ENCODE measurements at regions not wholly inside any gene's neighbourhood (a gene's known extent, or its start where the extent isn't known, plus 50 kb on each side); places are given as distances from the start of the nearest gene placed in this dataset.
"Not testable (repeated sequence)": the region's sequence is repeated elsewhere in the genome, so short reads cannot be mapped to it uniquely, and the experiment has no call there.

DNA sequence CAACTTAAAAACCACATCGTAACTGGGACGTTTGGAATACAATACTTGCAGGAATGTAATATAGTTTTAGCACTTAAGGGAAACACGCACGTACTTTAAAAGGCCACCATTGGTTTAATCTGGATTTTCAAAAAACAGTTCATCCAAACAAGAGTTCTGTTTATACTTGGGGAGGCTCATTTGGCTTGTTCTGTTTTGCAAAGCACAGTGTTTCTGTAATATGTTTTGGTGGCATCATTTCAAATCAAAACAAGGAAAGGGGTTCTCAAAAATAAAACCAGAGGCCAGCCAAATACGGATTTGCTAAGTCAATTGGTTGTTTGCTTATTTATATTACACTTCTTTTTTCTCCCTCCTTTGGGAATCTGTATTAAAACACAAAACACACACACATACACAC, 656.1 kb upstream of the SOX9 start:
- DNase-seq: no peak

DNA sequence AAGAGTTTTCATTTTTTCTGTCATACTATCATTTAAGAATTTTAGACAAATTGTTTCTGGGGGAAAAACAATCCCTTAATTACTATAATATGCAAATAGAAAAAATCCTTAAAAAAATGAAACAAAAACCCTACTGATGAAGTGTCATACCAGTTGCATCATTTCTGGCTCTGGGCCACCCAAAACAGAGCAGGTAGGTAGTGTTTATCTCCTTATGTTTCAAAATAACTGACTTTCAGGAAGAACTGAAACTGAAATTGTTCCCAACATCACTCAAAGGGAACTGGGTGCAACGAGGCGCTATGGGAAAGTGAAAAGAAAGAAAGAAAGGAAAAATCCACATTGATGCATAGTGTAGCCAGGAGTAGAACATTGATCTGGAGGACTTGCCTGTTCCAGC, 653.1 kb upstream of the SOX9 start:
- no peak for DNase-seq

DNA sequence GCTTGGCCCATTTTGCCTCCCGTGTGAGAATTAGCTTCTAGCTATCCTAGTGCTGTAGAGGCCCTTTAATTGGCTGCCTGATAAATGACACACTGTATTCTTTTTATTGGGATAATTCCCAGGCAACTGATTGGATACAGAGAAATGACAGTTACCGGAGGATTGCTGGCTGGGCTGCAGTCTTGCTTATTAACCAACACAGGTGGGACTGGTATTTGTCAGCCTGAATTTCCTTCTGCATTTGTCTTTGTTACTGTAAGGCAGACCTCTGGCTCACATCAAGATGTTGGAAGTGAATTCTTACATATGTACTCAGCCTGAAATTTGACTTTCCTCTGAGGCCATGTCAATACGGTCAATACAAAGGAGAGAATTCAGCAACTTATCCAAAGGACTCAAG, 650.8 kb upstream of the SOX9 start:
- no peak for DNase-seq

DNA sequence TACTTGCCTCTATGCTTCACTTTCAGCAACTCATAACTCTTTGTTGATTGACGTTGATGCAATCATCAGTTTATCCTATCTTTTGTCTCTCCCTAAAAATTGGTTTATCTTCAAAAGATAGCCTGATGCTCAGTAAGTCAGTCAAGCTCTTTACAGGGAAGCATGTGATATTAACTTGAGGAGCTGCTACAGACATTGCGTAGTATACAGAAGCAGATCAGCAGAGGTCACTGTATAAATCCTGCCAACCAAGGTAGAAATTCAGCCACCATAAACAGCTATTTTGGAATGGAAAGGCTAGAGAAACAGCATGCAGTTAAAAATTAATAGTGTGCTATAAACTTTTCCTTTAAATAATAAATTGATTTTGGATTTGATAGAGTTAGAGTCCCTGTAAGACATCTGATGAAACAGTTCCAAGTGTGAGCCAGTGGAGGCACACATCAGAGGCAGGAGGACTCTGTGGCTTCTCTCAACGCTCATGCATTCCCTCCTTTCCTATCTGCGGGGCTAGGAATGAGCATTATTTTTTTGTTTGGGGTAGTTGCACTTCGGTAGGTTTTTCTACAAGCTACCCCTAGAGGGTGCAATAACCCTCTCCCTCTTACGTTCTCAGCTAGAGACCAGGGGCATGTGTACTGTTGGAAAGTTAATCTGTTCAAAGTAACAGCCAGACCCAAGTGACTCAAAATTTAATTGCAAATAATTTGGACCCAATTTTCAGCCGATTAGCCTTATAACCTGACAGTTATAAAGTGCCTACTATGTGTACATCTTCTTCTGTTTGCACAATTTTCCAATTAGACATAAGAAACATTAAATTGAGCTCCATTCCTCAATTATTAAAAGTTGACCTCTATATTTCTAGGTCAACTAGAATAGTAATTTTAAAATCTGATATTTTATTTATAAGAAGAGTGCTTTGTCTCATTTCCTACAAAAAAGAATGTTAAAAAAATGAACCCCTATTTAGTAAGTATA, 647.7 kb upstream of the SOX9 start:
- DNase-seq: no peak

DNA sequence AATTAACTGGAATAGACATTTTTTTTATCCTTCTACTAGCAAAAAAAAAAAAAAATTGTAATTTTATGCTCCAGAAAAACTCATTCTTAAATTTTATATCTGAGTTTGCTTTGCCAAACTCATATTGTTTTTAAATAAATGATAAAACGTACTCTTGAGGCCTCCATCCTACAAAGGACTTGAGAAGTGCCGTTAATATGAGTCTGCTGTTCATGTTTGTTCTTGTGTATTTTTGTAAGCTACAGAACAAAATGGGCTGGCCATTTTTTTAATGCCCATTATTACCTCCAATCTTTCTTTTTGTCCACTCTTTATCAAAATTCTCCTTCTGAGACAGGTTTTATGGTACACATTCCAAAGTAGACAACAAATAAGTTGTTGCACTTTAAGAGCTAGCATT, 643.5 kb upstream of the SOX9 start:
- no peak for DNase-seq

DNA sequence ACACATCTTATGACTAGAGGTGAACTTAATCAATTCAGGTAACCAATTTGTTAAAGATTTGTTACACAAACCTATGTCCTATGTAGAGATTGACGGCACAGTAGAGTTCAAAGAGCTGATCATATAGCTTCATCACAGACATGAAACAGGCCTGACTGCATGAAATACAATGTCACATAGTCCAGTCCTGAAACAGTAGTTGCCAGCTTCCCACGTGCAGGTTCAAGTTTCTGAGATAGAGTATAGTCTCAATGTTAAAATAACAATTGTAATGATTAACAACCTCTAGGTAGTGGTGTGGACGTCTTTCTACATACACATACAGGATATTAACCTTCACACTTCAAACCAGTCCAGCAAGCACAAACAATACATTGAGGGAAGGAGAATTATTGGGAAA, 640.7 kb upstream of the SOX9 start:
- DNase-seq: no peak

DNA sequence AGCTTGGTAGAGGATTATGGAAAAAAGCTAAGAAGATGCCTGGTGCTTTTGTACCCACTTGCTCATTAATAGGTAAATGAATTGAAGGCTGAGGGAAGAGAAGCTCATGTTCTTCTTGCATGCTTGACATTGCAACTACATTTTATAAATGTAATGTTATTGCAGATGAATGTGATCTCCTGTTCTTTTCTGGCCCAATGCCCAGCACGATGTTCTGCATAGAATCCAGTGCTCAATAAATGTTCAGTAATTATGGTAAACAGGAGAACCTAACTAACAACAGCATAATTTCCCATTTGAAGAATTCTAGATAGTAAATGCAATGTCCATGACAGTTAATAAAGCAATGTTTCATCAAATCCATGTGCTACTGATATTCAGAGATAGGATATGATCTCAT, 638.2 kb upstream of the SOX9 start:
- DNase-seq: no peak

DNA sequence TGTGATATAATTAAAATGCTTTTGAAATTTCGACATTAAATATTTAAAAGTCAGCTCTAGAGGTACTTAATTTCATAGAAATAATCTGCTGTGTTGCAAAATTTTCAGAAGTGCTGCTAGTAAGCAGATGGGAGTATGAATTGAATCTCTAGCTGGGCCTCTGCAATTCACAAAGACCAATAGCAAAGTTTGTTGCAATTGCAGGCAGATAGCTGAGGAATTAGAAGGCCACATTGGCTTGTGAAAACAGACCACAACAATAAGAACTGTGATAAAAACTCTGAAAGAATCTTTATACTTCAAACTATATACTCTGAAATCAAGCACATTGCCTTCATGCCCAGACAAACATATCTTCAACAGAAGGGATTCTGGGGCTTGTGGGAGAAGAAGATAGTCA, 636.3 kb upstream of the SOX9 start:
- DNase-seq: no peak

DNA sequence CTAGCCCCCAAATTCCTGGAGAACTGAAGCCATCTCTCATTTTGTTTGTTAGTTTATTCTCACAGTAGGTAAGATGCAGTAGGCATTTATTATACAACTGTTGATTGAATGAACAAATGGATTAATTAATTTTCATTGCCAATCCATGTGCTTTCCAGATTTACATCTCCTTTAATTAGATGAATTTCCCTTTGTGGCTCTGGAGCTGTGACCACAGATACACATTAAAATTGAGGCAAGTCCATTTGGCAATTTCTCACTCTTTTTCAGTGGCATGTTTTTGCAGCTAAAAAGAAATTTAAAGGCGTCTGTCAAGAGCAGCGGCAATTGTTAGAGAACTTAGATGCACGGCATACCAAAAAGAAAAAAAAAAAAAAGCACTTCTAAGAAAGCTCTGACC, 635.4 kb upstream of the SOX9 start:
- no peak for DNase-seq

DNA sequence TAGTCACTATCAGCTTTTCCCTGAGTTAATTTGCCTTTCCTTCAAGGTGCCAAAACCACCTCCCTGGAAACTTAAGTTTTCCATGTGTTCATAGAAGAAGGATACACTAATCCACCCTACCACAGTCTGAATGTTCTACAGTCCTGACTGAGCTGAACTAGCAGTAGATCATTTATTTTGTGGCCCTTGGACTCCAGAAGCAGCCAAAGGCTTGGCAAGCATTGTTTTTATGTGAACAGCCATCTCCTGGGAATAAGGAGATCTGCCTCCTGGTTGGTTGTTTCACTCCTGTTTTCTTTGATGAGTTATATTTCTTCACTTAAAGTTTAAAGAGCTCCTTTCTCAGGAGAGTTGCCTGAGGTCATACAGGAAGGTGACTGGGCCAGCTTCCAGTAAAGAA, 634.6 kb upstream of the SOX9 start:
- no peak for DNase-seq

DNA sequence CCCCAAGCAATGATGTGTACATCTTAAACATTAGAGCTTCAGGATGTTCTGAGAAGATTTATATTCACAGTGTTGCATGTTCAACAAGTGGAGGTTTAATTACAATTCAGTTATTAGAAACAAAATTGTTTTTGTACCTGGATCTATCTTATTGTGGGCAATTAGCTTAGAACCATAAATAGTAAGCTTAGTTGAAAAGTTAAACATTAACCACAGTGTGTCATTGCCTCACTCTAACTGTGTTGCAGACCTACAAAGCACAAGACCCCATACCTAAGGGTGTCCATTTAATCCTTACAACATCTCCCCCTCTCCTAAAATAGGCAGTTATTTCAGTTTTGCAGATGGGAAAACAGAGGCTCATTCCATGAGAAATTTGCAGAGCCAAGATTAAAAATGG, 632.0 kb upstream of the SOX9 start:
- no peak for DNase-seq

DNA sequence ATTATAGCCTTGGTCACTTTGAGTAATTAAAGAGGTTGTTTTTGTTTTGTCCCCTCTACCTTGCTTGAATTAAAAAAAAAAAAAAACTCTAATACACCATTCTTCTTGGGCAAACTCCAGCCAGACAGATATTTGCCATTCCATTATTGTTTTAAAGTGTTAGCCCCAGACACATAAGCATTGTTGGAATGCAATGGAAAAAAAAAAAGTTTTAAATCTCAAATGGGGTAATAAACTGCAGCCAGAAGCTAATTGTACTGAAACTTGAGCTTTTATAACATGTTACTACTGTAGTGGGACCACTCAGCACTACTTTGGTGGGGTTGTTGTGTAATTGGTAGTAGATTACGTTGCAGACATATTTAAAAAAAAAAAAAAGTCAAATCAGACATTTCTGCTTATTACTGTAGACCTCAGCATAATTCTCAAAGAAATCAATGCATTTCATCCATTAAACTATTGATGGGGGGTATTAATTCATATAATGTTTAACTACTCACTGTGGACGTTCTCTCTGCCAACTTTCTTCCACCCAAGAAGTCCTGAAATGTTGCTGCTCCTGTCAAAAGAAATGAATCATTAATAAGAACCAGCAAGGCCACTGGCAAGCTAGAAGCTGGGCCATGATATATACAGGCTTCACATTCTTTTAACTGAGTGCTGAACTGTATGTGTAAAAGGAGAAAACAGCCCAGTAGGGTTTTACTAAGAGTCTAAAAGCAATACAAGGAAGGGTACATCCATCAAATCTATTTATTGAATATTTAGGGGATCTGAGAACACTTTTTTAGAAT, 626.6 kb upstream of the SOX9 start:
- no peak for DNase-seq

DNA sequence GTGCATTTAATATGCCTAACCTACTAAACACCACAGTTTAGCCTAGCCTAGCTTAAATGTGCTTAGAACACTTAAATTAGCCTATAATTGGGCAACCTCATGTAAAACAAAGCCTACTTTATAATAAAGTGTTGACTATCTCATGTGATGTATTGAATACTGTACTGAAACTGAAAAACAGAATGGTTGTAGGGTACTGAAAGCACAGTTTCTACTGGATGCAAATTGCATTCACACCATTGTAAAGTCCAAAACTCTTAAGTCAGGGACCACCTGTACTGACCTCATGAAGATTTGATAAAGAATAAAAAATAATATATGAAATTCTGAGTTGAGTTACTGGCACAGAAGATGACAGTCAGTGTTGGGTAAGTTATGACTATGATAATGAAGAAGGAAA, 625.4 kb upstream of the SOX9 start:
- no peak for DNase-seq

DNA sequence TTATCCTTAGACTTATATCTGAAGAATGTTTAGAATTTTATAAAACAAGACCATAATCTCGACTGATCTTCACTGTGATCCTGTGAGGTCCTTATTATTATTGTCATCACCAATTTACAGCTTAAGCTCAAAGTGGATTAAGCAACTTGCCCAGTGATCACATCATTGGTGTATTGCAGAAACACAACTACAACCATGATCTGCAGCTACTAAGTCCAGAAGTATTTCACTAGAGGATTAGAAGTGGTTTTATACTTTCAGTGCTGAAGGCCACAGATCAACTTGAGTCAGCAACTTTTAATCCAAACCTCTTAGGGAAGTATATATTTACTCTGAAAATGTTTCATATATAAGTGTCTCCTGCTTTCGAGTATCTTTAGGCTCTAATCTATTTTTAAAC, 624.3 kb upstream of the SOX9 start:
- no peak for DNase-seq

DNA sequence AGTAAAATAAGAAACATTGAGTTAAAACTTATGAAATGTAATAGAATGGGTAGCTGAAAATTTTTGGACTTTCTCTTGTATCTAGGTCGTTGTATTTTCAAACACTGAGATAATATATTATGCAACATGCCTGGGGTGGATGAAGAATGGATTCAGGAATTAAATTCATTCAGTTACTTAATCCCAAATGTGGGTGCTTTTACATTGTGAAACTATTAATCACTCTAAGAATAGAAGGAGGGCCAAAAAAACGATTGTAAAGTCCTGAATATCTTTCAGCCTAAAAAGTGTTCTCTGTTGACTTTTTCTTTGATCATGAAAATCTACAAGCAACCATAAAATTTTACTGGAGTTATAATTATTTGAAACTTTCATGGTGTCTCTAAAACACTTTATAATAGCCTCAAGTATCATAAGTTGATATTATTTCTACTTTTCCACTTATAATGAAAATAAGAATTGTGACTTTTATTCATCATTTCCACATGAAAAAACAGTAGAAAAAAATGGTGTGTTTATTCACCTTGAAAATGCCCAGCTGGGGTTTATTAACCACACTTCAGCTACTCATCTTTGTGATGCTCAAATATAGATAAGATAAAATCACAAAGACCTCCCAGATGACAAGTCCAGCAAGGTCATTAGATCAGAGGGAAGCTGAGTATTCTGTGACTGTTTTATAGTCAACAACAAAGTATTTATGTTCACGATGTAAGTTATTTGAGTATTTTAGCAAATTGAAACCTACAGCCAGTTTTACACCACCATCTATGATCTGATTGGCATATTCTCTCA, 619.9 kb upstream of the SOX9 start:
- no peak for DNase-seq

DNA sequence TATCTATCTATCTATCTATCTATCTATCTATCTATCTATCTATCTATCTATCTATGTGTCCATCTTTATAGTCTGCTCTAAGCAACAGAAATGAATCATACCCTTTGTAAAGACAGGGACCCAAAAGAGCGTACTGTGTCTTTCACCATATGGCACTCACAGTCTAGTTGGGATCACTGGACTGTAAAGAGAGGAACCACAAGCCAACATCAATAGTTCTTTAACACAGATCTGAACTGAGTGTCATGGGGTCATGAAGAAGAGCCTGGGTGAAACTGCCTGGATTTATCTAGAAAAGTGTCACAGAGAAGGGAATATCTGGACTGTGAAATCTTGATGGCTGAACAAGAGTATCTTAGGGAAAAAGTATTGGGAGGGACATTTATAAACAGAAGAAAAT, 619.1 kb upstream of the SOX9 start:
- no peak for DNase-seq

DNA sequence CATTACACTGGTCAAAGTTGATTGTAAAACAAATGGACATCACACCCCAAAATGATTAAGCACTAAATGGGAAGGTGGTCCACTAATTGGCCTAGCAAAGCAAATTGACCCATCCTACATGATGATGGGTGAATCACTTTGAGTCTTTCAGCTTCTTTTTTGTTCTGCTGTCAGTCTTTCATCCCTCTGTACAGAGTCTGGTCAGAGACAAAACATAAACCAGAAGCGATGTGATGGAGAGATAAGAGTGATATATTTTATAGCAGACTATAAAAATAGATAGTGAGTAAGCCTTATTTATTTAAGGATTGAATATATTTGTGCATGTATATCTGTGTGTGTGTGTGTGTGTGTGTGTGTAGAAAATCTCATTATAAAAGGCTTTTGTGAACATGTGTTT, 618.4 kb upstream of the SOX9 start:
- no peak for DNase-seq

DNA sequence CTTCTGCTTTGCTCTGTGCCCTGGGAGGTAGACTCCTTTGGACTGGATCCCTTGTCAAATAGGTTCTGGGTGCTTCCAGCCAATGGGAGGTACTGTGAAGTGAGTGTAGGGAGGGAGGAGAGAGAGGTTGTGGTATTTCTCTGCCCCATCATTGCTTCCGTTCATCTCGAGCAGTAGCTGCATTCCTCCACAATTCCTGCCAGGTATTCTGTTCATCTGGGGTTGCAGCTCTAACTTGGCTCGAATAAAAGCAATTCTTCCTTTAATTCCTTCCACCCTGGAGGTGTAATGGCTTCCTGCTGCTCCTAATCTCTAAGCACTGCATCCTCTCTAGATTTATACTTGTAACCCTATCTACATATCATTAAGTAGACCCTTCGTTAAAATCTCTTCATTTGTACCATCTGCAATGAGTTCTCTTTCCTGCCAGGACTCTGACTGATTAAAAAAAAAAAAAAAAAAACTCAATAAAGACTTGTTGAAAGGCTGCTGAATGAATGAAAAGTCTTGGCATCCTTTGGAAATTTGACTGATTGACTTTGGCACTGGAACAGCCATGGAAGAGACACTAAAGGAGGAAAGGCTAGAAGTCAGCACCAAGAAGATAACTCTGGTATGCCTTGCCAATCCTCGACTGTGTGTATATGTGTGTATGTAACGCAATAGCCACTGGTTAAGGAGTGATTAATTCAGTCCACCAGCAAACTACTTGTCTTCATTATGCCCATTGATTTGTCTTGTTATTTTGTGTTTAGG, 616.9 kb upstream of the SOX9 start:
- no peak for DNase-seq

DNA sequence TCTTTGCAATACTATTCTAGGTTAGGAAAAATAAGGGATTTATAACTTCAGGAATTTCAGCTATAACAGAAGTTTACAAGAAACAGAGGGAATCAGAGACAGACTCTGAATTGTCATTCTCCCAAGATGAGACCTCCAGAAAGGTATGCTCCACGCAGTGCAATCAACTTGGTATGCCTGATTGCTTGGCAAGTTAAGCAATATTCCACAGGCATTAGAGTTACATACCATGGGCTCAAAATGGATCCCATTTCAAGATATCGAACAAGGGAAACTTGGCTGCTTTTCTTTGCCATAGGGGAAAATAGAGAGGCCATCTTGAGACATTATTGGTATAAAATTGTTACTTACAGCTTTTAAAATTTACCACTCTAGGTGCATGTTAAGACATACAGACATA, 615.6 kb upstream of the SOX9 start:
- no peak for DNase-seq

DNA sequence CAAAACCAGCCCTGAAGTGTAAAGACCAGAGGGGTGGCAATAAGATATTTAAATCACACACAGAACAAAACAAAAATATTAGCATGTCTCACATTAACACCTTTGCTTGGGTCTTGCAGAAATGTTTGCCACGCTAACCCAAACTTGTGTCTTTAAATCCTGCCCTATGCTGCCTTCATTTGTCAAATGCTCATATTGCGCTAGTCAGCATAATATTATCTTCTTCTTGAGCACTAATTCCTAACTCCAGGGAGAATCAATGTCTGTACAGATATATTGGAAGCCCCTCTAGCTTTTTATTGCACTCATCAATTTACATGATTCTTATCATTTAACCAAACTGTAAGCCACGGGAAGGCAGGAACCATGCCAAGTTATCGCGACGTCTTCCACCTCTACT, 614.8 kb upstream of the SOX9 start:
- no peak for DNase-seq

DNA sequence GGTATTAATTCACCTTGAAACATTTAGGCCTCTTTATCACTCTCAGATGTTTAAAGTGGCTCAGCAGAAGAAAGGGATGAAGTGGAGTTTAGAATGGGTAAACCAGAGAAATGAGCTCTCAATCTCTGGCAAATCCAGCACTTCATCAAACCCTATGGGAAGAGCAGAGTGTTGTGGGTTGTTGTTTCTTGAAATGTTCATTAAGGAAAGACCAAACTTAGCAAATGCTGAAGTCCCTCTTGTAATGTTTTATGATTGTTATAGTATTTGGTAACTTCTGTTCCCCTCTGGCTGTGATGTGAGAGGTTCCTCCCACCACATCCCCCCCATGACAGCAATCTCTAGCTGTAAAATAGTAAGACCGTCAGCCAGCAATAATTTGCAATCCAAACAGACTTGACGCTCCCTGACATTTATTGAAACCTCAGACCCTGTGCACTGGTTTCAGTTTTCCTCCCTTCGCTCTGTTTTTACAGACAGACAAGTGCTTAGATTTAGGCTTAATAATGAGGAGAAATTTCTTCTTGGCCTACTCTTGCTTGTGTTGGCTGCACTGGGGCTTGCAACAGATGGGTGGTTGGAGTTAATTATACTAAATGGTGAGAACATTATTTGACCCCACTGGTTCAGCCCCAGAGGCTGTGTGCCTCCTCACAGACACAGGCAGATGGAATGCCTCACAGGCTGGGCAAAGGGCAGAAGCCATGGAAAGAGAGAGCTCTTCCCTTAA, 609.4 kb upstream of the SOX9 start:
- DNase-seq: no peak

DNA sequence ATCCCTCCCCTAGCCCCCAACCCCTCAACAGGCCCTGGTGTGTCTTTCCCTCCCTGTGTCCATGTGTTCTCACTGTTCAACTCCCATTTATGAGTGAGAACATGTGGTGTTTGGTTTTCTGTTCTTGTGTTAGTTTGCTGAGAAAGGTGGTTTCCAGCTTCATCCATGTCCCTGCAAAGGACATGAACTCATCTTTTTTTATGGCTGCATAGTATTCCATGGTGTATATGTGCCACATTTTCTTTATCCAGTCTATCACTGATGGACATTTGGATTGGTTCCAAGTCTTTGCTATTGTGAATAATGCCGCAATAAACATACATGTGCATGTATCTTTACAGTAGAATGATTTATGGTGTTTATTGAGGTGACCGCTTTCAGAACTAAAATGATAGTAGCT, 607.1 kb upstream of the SOX9 start:
- DNase-seq: not testable (repeated sequence)

Data from stimulated activated CD4-positive, alpha-beta T cell treated with anti-CD3 and anti-CD28 coated beads, Interleukin-2, amount 100 ng/mL, for 48 hours (primary cell).